Panc1 (cell line): ENCODE measurements at regions not wholly inside any gene's neighbourhood (a gene's known extent, or its start where the extent isn't known, plus 50 kb on each side); places are given as distances from the start of the nearest gene placed in this dataset.

Source experiments
- CTCF ChIP-seq: fragments of 450-650 bp; IDR thresholded peaks from 2 replicates; pipeline ENCODE4 v1.5.1; 2017; ENCODE audit warnings: mild to moderate bottlenecking
- POLR2AphosphoS5 ChIP-seq: IDR thresholded peaks from 2 replicates; pipeline ENCODE4 v1.6.1; 2012; ENCODE audit warnings: mild to moderate bottlenecking, low read depth, low read length, moderate library complexity
- SIN3A ChIP-seq: IDR thresholded peaks from 2 replicates; pipeline ENCODE4 v1.6.1; 2012; ENCODE audit warnings: low read depth, mild to moderate bottlenecking, low read length, moderate library complexity, borderline replicate concordance; ENCODE audit not compliant: insufficient read depth

- no peak for TF ChIP-seq POLR2AphosphoS5
- TF ChIP-seq SIN3A = no peak
- TF ChIP-seq CTCF = no peak
Observed at GRCh38 chr4:104971462-104971861, 175.2 kb upstream of the TET2 start.
